GM19467 (cell line): ENCODE measurements at regions not wholly inside any gene's neighbourhood (a gene's known extent, or its start where the extent isn't known, plus 50 kb on each side); places are given as distances from the start of the nearest gene placed in this dataset.
"Not testable (repeated sequence)": the region's sequence is repeated elsewhere in the genome, so short reads cannot be mapped to it uniquely, and the experiment has no call there.

Experiments used
- ATAC-seq: cut with Tn5 transposase; IDR thresholded peaks from one replicate; pipeline ENCODE4 v1.9.1; 2021; ENCODE audit warnings: mild to moderate bottlenecking, moderate library complexity; ENCODE audit not compliant: unreplicated experiment

DNA sequence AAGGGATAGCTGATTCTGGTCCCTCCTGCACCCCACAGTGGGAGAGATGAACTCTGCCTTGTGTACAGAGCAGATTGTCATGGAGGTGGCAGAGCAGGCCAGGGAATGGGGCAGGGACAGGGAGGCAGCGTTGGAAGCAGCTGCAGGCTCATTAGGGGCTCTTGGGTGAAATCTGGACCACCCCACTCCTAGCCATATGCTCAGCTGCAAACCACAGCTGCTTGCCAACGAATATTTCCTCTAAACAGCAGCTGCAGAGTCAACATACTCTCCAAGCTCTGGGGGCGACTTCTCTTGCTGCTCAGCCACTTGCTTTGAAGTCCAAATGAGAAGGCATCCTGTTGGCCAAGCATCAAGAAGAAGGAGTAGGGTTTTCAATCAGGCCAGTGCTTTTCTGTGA lies 302.3 kb upstream of the AUTS2 start:
- no peak for ATAC-seq

DNA sequence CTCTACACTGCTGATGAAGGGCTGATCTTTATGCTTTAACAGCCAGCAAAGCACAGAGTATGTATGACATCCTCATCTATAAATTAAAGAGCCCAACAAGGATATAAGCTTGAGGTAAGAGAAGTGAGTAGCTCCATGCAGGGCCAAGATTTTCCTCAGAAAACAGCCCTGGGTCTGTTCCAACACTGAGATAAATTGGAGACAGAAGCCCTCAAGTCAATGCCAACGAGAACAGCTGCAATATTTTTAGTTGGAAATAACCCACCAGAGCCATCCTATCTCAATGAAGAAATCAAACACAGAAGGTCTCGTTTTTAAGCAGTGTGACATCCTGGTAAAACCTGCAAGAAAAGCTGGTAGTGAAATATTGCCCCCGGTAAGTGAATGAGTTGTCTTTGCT lies 297.0 kb upstream of the AUTS2 start:
- ATAC-seq = no peak

- no peak for ATAC-seq
Measured at GRCh38 chr7:69309601-69310000, 288.7 kb upstream of the AUTS2 start.

DNA sequence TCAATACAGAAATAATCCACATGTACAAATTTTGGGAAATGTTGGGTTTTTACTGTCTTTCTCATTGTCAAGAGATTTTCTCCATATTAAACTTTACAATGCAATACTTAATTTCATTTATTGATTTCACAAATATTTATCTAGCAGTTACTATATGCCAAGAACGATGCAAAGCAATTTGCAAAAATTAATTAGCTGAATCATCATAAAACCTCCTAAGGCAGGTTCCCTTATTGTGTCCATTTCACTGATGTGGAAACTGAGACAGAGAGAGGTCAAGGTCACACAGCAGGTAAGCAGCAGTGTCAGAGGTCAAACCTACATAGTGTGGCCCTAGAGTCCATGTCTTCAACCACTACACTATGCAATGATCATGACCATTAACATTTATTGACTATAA lies 286.8 kb upstream of the AUTS2 start:
- no peak for ATAC-seq

DNA sequence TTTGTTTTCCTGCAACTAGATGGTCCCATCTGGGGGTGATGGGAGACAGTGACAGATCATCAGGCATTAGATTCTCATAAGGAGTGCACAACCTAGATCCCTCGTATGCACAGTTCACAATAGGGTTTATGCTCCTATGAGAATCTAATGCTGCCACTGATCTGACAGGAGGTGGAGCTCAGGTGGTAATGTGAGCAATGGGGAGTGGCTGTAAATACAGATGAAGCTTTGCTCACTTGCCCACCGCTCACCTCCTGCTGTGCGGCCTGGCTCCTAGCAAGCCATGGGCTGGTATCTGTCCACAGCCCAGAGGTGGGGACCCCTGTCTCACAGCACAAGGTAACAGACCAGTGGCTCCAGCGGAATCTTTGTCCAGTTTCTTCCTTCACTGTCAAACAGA lies 284.4 kb upstream of the AUTS2 start:
- not testable (repeated sequence) for ATAC-seq

DNA sequence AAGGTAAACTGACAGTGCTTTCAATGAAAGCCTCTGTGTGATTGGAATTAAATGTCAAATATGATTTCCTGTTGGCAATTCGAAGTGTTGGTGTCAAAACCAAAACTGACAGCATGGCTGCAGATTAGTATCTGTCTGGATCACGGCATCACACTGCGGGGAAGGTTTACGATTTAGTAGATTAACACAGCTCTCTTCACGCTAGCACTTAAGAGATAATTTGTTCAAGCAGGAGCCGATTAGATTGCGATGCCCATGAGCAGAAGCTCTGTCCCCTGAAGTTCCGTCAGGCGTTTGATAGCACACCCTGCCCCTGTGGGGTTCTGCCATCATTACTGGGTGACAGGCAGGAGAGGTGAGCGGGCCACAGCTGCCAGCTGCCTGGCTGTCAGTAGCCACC lies 279.5 kb upstream of the AUTS2 start:
- ATAC-seq = no peak

GRCh38 chr7:69328516-69328915 lies 269.8 kb upstream of the AUTS2 start:
- ATAC-seq = no peak

GRCh38 chr7:69334701-69335100 lies 263.6 kb upstream of the AUTS2 start:
- ATAC-seq = no peak

DNA sequence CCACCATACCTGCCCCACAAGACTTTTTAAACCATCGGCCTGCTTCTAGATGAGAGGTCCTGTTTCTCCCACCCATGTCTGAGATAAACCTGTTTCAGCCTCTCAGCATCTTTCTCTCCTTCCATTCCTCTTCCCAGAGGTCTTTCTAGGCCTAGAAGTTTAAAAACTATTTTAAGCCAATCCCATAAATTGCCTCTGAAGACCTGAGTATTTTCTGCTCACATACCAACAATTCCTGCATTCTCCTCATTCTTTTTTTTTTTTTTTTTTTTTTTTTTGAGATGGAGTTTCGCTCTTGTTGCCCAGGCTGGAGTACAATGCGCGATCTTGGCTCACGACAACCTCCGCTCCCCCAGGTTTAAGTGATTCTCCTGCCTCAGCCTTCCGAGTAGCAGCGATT lies 262.9 kb upstream of the AUTS2 start:
- no peak for ATAC-seq

GRCh38 chr7:69336976-69337375 lies 261.3 kb upstream of the AUTS2 start:
- no peak for ATAC-seq

DNA sequence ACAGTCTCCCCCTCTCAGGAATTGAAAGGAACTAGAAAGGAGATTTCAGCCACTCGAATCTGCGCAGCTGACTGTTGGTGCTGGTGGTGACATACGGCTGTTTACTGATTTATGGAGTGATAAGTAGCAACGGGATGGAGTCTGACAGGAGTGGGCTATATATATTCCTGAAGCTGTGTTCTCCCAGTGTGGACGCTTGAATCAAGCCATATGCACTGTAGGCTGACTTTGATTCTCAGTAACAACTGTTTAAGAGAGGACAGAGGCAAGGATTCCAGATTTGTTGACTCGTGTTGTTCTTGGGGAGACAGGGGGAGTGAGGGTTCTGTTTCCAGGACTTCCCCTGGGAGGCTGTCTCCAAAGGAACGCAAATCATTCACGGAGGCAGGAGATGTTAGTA lies 260.1 kb upstream of the AUTS2 start:
- ATAC-seq = no peak

DNA sequence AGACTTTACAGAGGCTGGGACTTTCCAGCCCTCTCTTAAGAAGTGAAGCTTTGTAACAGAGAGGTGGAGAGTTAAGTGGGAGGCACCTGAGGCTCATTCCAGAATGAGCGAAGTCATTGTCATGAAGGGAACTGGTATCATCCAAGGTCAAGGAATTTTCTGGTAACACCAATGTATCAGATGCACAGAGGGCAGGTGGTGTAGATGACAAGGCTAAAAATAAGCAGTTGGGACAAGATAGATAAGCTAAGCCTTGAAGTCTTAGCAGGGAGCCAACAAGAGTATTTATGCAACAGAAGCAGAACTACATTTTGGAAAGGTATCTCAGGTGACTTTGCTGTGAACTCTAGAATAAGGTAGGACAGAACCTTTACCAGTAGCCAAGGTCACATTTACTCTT lies 257.0 kb upstream of the AUTS2 start:
- no peak for ATAC-seq

- ATAC-seq = no peak
Measured at GRCh38 chr7:69342154-69342884, 256.0 kb upstream of the AUTS2 start.

GRCh38 chr7:69349291-69349690 lies 249.0 kb upstream of the AUTS2 start:
- no peak for ATAC-seq

DNA sequence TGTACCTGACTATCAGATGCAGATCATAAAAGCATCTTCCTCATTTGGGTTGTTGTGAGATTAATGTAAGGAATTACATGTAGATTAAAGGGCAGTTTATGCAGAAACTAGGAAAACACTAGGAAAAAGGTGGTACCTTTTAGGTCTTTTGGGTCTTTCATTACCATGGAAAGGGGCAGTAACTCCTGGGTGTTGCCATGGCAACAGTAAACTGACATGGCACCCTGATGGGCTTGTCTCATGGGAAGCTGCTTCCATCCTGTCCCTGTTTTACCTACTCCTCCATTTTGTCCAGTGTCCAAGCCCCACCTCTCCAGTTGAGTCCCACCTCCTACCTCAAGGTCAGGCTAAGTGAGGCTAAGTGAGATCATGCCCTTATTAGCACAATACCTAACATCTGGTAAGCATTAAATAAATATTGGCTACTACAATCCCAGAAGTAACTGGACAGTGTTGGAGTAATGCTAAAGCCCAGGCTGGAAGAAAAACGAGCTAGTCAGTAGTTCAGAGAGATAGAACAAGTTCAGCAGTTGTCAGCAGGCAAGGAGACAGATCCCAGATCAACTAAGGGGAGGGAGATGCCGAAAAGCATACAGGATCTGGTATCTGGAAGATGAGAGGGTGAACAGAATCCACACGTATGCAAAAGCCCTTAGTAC lies 240.0 kb upstream of the AUTS2 start:
- ATAC-seq = no peak

DNA sequence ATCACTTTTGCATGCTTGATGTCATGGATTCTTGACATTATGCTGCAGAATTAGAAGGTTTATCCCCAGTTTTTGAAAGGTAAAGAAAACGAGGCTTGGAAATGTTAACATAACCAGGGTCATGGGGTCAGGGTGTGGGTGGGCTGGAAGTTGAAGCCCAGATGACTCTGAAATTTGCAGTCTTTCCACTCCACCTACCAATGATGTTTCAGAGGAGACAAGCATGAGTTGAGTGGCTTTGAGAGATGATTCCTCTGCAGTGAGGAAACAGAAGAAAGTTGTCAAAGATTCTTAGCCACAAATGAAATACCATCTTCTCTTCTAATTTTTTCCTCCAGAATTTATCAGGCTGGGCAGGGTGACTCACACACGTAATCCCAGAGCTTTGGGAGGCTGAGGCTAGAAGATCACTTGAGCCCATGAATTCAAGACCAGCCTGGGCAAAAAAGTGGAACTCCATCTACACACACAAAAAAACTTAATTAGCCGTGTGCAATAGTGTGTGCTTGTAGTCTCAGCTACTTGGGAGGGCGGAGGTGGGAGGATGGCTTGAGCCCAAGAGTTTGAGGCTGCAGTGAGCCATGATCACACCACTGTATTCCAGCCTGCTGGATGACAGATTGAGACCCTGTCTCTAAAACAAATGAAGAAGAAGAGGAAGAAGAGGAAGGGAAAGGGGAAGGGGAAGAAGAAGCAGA lies 239.1 kb upstream of the AUTS2 start:
- ATAC-seq = no peak

- no peak for ATAC-seq
Measured at GRCh38 chr7:69360913-69361312, 237.4 kb upstream of the AUTS2 start.

- ATAC-seq = no peak
Measured at GRCh38 chr7:69363136-69363535, 235.1 kb upstream of the AUTS2 start.

GRCh38 chr7:69364813-69365643 lies 233.2 kb upstream of the AUTS2 start:
- ATAC-seq = no peak

GRCh38 chr7:69365651-69366192 lies 232.6 kb upstream of the AUTS2 start:
- ATAC-seq = no peak

DNA sequence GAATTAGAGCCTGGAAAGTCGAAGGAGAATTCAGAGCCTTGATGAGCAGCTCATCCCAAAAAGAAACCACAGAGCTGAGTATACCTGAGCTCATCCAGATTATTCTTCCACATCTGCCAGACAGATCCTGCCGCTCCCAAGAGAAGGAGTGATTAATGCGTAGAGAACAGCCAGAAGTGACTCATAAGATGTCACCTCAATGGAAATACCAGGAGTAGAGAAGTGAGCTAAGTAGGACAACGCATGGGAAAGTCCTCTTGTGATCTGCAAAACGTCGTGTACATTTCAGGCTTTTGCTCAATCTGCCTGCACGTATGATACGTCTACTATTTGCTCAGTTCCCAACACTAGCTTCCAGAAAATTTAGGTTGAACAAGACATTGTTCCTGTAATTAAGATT lies 230.5 kb upstream of the AUTS2 start:
- ATAC-seq = no peak
